Adipocyte (in vitro differentiated cells): ENCODE measurements at regions not wholly inside any gene's neighbourhood (a gene's known extent, or its start where the extent isn't known, plus 50 kb on each side); places are given as distances from the start of the nearest gene placed in this dataset.

Experiments
- DNase-seq: peaks from one replicate; pipeline ENCODE4 v3.0.0-alpha.2; 2015; ENCODE audit warnings: low read depth
- H3K27me3 ChIP-seq: replicated peaks from 2 replicates; pipeline ENCODE4 v1.7.0; 2013; ENCODE audit warnings: mild to moderate bottlenecking, low read length, moderate library complexity; ENCODE audit not compliant: control insufficient read depth, insufficient read depth
- H3K36me3 ChIP-seq: 2 replicates; pipeline ENCODE4 v1.7.0; 2013; ENCODE audit warnings: low read length, mild to moderate bottlenecking, moderate library complexity; ENCODE audit not compliant: control insufficient read depth, insufficient read depth, severe bottlenecking
- H3K4me1 ChIP-seq: 2 replicates; pipeline ENCODE4 v1.7.0; 2013; ENCODE audit warnings: mild to moderate bottlenecking, low read length, moderate library complexity; ENCODE audit not compliant: control insufficient read depth, insufficient read depth
- H3K4me3 ChIP-seq: 2 replicates; pipeline ENCODE4 v1.7.0; 2013; ENCODE audit warnings: mild to moderate bottlenecking, low read length, moderate library complexity
- H3K9ac ChIP-seq: 2 replicates; pipeline ENCODE4 v1.7.0; 2013; ENCODE audit warnings: mild to moderate bottlenecking, low read length, moderate library complexity
- H3K9me3 ChIP-seq: 2 replicates; pipeline ENCODE4 v1.7.0; 2013; ENCODE audit warnings: mild to moderate bottlenecking, low read length, moderate library complexity; ENCODE audit not compliant: control insufficient read depth

DNA sequence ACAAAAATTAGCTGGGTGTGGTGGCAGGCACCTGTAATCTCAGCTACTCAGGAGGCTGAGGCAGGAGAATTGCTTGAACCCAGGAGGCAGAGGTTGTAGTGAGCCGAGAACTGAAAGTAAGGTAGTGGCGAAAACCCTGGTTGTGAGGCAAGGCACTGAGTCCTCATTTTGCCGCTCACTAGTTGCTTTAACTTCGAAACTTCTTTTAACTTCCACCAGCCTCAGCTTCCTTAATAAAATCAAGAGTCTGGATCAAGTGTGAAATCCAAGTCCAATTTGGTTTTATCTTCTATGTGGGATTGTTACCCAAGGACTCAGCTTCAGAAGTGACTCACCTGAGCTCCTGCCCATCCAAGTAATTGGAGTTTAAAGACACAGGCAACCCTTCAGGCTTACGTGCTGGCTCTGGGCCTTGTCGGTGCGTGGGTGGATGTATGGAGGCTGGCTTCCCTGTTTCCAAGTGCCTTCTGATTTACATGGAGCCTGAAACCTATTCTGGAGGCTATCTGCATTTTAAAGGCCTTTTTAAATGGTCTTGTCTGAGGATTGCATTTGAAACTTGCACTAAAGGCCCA is 374.2 kb upstream of the ID2 start:
- no peaks in the 10 kb centered on the region for H3K9me3 ChIP-seq
- no peaks in the 10 kb centered on the region for H3K36me3 ChIP-seq
- DNase-seq, result no peak
- peaks cover 3% of the 10 kb centered on the region for H3K4me1 ChIP-seq
- H3K27me3 ChIP-seq, result no peaks in the 10 kb centered on the region
- no peak overlapping the region for H3K9ac ChIP-seq
- H3K4me3 ChIP-seq, result no peak overlapping the region

DNA sequence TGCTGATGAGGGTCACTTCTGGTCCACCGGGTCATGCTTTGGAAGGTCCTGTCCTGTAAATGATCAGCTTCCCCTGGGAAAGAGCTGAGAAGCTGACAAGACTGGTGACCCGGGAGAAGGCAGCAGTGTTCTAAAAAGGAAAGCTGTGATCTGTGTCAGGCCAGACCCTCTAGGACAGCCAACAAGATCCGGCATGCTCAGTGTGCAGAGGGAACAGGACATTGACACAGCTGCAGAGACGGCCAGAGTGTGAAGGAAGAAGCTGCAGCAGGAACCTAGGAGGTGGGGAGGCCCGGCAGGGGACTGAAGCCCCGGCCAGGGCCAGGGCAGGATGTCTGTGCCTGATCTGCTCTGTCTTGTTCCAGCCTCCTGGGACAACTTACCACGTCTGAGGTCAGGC is 372.7 kb upstream of the ID2 start:
- Histone ChIP-seq H3K9me3 (no peaks in the 10 kb centered on the region), H3K9ac (no peak overlapping the region), H3K4me1 (peaks cover 3% of the 10 kb centered on the region), H3K4me3 (no peak overlapping the region), H3K27me3 (no peaks in the 10 kb centered on the region), H3K36me3 (no peaks in the 10 kb centered on the region)
- no peak for DNase-seq

DNA sequence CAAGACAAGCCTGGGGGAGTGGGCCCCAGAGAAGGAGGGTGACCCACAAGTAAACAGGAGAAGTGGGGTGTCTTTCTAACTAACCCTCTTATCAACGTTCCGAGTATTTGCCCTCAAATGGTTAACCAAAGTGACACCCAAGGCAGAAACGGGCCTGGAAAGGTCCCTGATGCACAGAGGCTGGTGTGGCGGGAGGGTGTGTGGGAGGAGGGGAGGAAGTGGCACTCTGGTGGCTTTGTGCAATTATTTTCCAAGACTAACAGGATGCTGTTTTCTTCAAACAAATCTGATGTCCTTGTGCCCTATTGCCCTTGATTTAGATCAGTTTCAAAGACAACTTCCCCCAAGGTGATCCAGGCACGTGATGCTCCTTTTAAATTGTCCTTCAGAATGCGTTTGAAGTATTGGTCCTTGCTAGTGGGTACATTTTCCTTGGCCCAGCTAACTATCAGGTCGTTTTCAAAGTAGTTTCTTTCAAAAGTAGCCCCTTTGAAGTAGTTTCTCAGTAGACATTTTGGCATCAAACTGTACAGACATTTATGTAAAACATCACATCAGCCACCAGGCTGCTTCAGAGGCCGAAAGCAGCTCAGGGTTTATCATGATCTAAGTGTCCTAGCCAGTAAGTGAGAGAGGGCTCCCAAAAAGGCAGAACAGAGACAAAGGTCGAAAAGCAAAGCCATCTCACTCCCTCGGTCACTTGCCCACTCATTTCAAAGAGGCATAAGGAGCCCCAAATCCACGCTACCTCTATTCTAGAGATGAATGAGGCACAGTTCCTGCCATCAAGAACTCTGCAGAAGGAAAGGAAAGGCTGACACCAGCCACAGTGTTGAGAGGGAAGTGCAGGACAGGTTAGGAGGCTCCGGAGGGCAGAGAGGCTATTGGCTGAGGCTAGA is 371.1 kb upstream of the ID2 start:
- Histone ChIP-seq H3K4me3 (no peak overlapping the region), H3K4me1 (no peaks in the 10 kb centered on the region), H3K27me3 (no peaks in the 10 kb centered on the region), H3K9me3 (no peaks in the 10 kb centered on the region), H3K36me3 (no peaks in the 10 kb centered on the region), H3K9ac (no peak overlapping the region)
- DNase-seq, result no peak

DNA sequence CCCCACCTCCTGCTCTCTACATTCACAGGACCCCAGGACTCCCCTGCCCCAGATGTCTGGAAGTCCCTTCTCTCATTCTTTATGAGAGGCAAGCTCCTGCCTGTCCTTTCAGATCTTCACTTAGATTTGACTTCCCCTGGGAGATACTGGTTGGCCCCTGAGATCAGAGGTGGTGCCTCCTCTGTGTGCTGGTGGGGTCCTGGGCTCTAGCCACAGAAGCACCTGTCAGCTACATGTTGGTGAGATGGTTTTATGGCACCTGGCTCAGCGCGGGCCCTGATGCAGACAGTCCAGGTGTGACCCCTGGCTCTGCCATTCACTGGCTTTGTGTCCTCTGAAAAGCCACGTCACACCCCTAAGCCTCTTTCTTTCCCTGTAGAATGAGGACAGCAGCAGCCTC is 369.6 kb upstream of the ID2 start:
- no peak for DNase-seq
- H3K4me1 ChIP-seq, result no peaks in the 10 kb centered on the region
- no peak overlapping the region for H3K4me3 ChIP-seq
- no peaks in the 10 kb centered on the region for H3K27me3 ChIP-seq
- no peaks in the 10 kb centered on the region for H3K36me3 ChIP-seq
- H3K9me3 ChIP-seq, result no peaks in the 10 kb centered on the region
- H3K9ac ChIP-seq, result no peak overlapping the region

DNA sequence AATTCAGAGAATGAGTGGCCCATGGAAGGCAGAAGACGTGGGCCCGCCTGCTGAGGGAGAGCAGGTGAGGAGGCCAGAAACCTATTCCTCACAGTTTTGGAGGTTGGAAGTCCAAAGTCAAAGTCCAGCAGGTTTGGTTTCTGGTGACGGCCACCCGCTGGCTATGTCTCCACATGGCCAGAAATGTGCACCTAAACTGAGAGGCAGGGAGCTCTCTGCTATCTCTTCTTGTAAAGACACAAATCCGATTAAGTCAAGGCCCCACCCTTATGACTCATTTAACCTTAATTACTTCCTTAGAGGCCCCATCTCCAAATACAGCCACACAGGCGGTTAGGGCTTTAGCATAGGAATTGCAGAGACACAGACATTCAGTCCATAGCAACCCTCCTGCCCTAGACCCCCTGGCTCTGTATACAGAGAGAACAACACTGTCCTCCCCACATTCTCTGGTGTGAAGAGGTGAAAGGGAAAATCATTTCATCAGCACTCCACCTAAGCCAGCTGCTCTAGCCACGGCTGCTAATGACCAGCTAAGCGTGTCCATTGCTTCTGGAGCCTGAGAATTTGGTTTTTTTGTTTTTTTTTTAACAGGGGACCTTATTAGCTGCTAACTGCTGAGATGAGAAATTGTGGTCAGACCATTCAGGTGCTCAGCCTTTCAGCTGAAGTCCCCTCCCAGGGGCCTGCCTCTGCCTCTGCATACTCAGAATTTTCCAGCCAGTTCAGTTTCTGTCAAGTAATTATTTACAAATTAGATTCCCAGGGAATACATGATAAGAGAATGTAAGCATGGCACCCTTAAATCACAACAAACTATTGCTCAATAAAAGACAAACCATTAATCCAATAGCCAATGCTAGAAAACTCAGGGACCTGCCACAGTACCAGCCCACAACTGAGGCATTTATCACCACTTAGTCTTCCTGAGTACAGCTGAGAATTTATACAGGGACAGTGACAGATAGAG is 368.7 kb upstream of the ID2 start:
- no peak overlapping the region for H3K9ac ChIP-seq
- peak; percentile 2 for DNase-seq
- H3K36me3 ChIP-seq, result no peaks in the 10 kb centered on the region
- H3K4me1 ChIP-seq, result no peaks in the 10 kb centered on the region
- H3K9me3 ChIP-seq, result no peaks in the 10 kb centered on the region
- H3K4me3 ChIP-seq, result no peak overlapping the region
- no peaks in the 10 kb centered on the region for H3K27me3 ChIP-seq

DNA sequence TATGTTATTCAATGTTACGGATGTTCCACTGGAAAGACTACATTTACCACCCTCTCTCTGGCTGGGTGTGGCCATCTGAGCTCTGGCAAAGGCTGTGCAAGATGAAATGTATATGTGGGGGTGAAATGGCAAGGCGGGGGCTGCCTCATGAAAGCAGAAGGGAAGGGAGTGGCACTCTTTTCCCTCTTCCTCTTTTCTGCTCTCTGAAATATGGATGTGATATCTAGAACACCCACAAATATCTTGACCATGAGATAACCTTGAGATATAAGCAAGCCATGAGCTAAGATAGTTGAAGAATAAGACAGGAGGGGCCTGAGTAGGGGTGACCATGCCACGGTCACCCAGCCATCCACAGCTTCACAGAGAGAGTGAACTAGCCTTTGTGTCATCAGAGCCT is 367.8 kb upstream of the ID2 start:
- H3K4me1 ChIP-seq, result no peaks in the 10 kb centered on the region
- H3K9me3 ChIP-seq, result no peaks in the 10 kb centered on the region
- H3K4me3 ChIP-seq, result no peak overlapping the region
- no peaks in the 10 kb centered on the region for H3K27me3 ChIP-seq
- H3K36me3 ChIP-seq, result no peaks in the 10 kb centered on the region
- H3K9ac ChIP-seq, result no peak overlapping the region
- DNase-seq, result no peak

DNA sequence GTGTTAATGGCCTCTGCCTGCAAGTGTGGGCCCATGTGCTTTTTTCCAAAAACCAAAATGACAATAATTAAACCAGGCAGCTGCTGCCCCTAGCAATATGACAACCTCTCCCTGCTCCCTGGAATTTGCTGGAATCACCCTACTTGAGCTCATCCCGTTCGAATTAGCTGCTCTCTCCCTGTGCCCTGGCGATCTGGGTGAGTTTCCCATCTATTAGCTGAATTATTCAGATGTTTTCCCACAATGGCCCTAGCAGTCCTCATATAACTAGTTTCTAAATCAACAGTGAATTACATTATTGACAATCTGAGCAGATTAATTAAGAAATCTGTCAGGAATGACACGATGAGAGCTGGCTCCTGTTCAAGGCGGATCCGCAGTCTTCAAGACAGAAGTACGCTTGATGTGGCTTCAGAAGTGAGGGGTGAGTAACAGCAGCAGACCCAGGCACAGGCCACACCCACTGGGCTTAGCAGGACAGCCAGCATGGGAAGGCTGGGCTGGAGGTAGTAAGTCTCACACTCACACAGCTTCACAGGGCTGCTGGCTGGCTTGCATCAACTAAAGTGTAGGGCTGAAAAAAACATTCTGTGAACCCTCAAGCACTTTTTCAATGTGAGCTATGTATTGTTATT is 366.2 kb upstream of the ID2 start:
- peak; percentile 9 for DNase-seq
- Histone ChIP-seq H3K4me3 (no peak overlapping the region), H3K36me3 (no peaks in the 10 kb centered on the region), H3K4me1 (peaks cover 7% of the 10 kb centered on the region), H3K27me3 (no peaks in the 10 kb centered on the region), H3K9ac (no peak overlapping the region), H3K9me3 (no peaks in the 10 kb centered on the region)

DNA sequence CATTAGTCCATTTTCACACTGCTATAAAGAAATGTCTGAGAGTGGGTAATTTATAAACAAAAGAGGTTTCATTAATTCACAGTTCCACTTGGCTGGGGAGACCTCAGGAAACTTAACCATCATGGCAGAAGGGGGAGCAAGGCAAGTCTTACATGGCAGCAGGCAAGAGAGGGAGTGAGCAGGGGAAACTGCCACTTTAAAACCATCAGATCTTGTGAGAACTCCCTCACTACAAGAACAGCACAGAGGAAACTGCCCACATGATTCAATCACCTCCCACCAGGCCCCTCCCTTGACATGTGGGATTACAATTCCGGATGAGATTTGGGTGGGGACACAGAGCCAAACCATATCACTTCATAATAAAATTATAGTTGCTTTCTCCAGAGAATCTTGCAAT is 365.5 kb upstream of the ID2 start:
- Histone ChIP-seq H3K36me3 (no peaks in the 10 kb centered on the region), H3K4me1 (peaks cover 7% of the 10 kb centered on the region), H3K4me3 (no peak overlapping the region), H3K9me3 (no peaks in the 10 kb centered on the region), H3K27me3 (no peaks in the 10 kb centered on the region), H3K9ac (no peak overlapping the region)
- no peak for DNase-seq

DNA sequence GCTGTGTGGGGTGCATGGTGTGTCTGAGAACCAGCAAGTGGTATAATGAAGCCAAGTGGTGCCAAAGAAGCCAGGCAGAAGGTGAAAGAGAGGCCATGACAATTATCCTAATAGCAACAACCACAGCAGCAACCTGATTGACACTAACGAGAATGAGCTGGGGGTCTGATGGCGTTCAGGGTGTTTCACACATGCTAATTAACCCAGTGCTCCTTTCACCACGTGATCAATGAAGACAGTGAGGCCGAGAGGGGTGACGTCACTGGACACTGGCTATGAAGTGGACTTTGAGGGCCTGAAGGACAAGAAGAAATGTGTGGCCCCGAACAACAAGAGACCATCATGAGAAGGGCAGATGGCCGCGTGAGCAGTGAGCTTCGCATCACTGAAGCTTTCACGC is 364.4 kb upstream of the ID2 start:
- H3K36me3 ChIP-seq, result no peaks in the 10 kb centered on the region
- no peaks in the 10 kb centered on the region for H3K9me3 ChIP-seq
- H3K9ac ChIP-seq, result no peak overlapping the region
- peaks cover 7% of the 10 kb centered on the region for H3K4me1 ChIP-seq
- no peak overlapping the region for H3K4me3 ChIP-seq
- no peak for DNase-seq
- no peaks in the 10 kb centered on the region for H3K27me3 ChIP-seq

DNA sequence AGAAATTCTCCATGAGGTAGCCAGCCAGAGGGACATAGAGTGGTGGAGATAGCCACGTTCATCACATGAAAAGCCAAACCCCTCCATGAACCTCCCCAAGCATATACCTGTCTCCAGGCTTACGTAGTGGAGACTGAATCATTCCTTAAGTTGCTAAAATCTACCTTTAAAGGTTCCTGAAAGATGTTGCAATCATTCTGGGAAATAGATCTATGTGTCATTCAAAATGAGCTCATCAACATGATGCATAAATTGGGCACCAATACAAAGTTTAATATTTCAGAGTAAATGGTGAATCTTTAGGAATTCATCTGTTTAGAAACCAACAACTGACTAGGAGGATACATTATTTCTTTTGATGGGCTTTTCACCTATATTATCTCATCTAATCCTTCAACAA is 362.6 kb upstream of the ID2 start:
- no peak for DNase-seq
- Histone ChIP-seq H3K4me3 (no peak overlapping the region), H3K9me3 (no peaks in the 10 kb centered on the region), H3K36me3 (no peaks in the 10 kb centered on the region), H3K27me3 (no peaks in the 10 kb centered on the region), H3K4me1 (peaks cover 7% of the 10 kb centered on the region), H3K9ac (no peak overlapping the region)
